ENCODE measurements at regions not wholly inside any gene's neighbourhood (a gene's known extent, or its start where the extent isn't known, plus 50 kb on each side); places are given as distances from the start of the nearest gene placed in this dataset.

DNA sequence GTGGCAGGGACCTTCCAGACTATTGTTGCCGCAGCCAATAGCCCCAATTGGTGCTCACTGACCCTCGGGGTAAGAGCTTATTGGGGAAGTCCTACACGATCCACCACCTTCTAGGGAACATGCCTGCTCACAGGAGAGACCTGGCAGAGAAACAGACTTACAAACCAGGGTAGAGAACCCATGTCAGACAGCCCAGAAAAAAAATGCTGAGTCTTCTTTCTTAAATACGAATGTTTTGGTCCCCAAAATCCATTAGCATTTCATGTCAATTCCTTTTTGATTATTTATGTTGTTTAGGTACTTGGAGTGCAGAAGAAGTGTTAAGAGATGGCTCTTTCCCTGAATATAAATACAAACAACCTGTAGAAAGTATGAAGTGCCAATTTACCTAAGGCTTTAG lies 84.9 kb upstream of the PDE10A start:
- TF ChIP-seq, protein P1, sequence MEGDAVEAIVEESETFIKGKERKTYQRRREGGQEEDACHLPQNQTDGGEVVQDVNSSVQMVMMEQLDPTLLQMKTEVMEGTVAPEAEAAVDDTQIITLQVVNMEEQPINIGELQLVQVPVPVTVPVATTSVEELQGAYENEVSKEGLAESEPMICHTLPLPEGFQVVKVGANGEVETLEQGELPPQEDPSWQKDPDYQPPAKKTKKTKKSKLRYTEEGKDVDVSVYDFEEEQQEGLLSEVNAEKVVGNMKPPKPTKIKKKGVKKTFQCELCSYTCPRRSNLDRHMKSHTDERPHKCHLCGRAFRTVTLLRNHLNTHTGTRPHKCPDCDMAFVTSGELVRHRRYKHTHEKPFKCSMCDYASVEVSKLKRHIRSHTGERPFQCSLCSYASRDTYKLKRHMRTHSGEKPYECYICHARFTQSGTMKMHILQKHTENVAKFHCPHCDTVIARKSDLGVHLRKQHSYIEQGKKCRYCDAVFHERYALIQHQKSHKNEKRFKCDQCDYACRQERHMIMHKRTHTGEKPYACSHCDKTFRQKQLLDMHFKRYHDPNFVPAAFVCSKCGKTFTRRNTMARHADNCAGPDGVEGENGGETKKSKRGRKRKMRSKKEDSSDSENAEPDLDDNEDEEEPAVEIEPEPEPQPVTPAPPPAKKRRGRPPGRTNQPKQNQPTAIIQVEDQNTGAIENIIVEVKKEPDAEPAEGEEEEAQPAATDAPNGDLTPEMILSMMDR (IDR thresholded peaks at IDR 0.05) = no peak
- no peak for TF ChIP-seq EZH2 (IDR thresholded peaks at IDR 0.05; ENCODE audit: borderline replicate concordance, insufficient read depth, low read depth, low read length, poor library complexity, severe bottlenecking)

Measured in B cell (primary cell).